ENCODE measurements at regions not wholly inside any gene's neighbourhood (a gene's known extent, or its start where the extent isn't known, plus 50 kb on each side); places are given as distances from the start of the nearest gene placed in this dataset.

GRCh38 chr9:32844259-32844658, 60.9 kb downstream of the TMEM215 start:
- Histone ChIP-seq H3K4me3 (no peak overlapping the region), H3K27me3 (replicated peaks in 1 of 7) (peaks cover 0 to 25% (median 0%) of the 10 kb centered on the region in 7 donors), H3K9me3 (peaks cover 0 to 5% (median 0%) of the 10 kb centered on the region in 8 donors), H3K27ac (no peak overlapping the region), H3K4me1 (no peaks in the 10 kb centered on the region), H3K36me3 (no peaks in the 10 kb centered on the region)
- 65 to 74% (median 68%) methylated on average over 6 of the region's 6 CpGs for WGBS, 5 donors
- intact Hi-C loops (cut with DNase I; ENCODE audit: low total_unique reads): no loop called here
- TF ChIP-seq POLR2AphosphoS5 (IDR thresholded peaks at IDR 0.05): no peak
- TF ChIP-seq POLR2A (IDR thresholded peaks at IDR 0.05): no peak
- no peak for TF ChIP-seq CTCF (IDR thresholded peaks at IDR 0.05 in 8 of 11, conservative IDR thresholded peaks at IDR 0.05 in 3 of 11)
- DNase-seq: no peak

GRCh38 chr9:32854271-32854670, 70.9 kb downstream of the TMEM215 start:
- WGBS, 5 donors: 79 to 85% (median 82%) methylated on average over 3 of the region's 3 CpGs
- Histone ChIP-seq H3K9me3 (no peaks in the 10 kb centered on the region), H3K27ac (no peak overlapping the region), H3K36me3 (no peaks in the 10 kb centered on the region), H3K4me1 (no peaks in the 10 kb centered on the region), H3K27me3 (replicated peaks in 1 of 7) (peaks cover 0 to 39% (median 0%) of the 10 kb centered on the region in 7 donors), H3K4me3 (no peak overlapping the region)
- intact Hi-C loops (cut with DNase I; ENCODE audit: low total_unique reads): no loop called here
- TF ChIP-seq POLR2AphosphoS5 (IDR thresholded peaks at IDR 0.05): no peak
- no peak for DNase-seq

GRCh38 chr9:32855752-32856151, 72.4 kb downstream of the TMEM215 start:
- no peaks in the 10 kb centered on the region for H3K9me3 ChIP-seq
- H3K4me1 ChIP-seq: no peaks in the 10 kb centered on the region
- no peaks in the 10 kb centered on the region for H3K36me3 ChIP-seq
- H3K27ac ChIP-seq: no peak overlapping the region
- intact Hi-C loops (cut with DNase I; ENCODE audit: low total_unique reads): no loop called here
- H3K27me3 ChIP-seq (replicated peaks in 1 of 7): peaks cover 0 to 34% (median 0%) of the 10 kb centered on the region in 7 donors
- TF ChIP-seq POLR2A (IDR thresholded peaks at IDR 0.05): no peak
- TF ChIP-seq CTCF (IDR thresholded peaks at IDR 0.05 in 8 of 11, conservative IDR thresholded peaks at IDR 0.05 in 3 of 11): no peak
- TF ChIP-seq POLR2AphosphoS5 (IDR thresholded peaks at IDR 0.05): no peak
- WGBS, 5 donors: 52 to 69% (median 65%) methylated on average over 5 of the region's 5 CpGs
- H3K4me3 ChIP-seq: no peak overlapping the region
- no peak for DNase-seq

GRCh38 chr9:32863291-32863690, 80.0 kb downstream of the TMEM215 start:
- 68 to 79% (median 73%) methylated on average over 5 of the region's 5 CpGs for WGBS, 5 donors
- peaks cover 0 to 17% (median 0%) of the 10 kb centered on the region in 7 donors for H3K27me3 ChIP-seq (replicated peaks in 1 of 7)
- intact Hi-C loops (cut with DNase I; ENCODE audit: low total_unique reads): no loop called here

More at GRCh38 chr9:32863291-32863690, 80.0 kb downstream of the TMEM215 start:
- Histone ChIP-seq H3K9me3 (no peaks in the 10 kb centered on the region), H3K36me3 (no peaks in the 10 kb centered on the region), H3K27ac (no peak overlapping the region), H3K4me3 (no peak overlapping the region), H3K4me1 (no peaks in the 10 kb centered on the region)
- TF ChIP-seq CTCF (IDR thresholded peaks at IDR 0.05 in 8 of 11, conservative IDR thresholded peaks at IDR 0.05 in 3 of 11): no peak
- TF ChIP-seq POLR2A (IDR thresholded peaks at IDR 0.05): no peak
- no peak for TF ChIP-seq POLR2AphosphoS5 (IDR thresholded peaks at IDR 0.05)
- no peak for DNase-seq

All from spleen (tissue), 11 donors.